ENCODE measurements at regions not wholly inside any gene's neighbourhood (a gene's known extent, or its start where the extent isn't known, plus 50 kb on each side); places are given as distances from the start of the nearest gene placed in this dataset.

- H3K4me3 ChIP-seq (ENCODE audit: low read depth, low read length): no peak overlapping the region
- peaks cover 3% of the 10 kb centered on the region; the same call in 1 of the 2 replicates for H3K27me3 ChIP-seq (ENCODE audit: insufficient read depth, low read length)
- H3K27ac ChIP-seq (ENCODE audit: low read depth, low read length): no peak overlapping the region
- H3K79me2 ChIP-seq (ENCODE audit: control insufficient read depth, insufficient read depth, low read length, unreplicated experiment): no peaks in the 10 kb centered on the region
- no peak overlapping the region for H2AFZ ChIP-seq (ENCODE audit: low read length, unreplicated experiment)
- no peaks in the 10 kb centered on the region for H3K4me1 ChIP-seq (ENCODE audit: control insufficient read depth, insufficient read depth, low read length, unreplicated experiment)
- no peaks in the 10 kb centered on the region for H3K36me3 ChIP-seq (ENCODE audit: insufficient read depth, low read length)
Measured at GRCh38 chr2:33652830-33653229, 53.7 kb upstream of the FAM98A start.

- Histone ChIP-seq H3K36me3 (ENCODE audit: insufficient read depth, low read length) (no peaks in the 10 kb centered on the region), H2AFZ (ENCODE audit: low read length, unreplicated experiment) (no peak overlapping the region), H3K79me2 (ENCODE audit: control insufficient read depth, insufficient read depth, low read length, unreplicated experiment) (no peaks in the 10 kb centered on the region), H3K27ac (ENCODE audit: low read depth, low read length) (no peak overlapping the region), H3K4me1 (ENCODE audit: control insufficient read depth, insufficient read depth, low read length, unreplicated experiment) (no peaks in the 10 kb centered on the region), H3K27me3 (ENCODE audit: insufficient read depth, low read length) (peaks cover 3% of the 10 kb centered on the region; the same call in 1 of the 2 replicates), H3K4me3 (ENCODE audit: low read depth, low read length) (no peak overlapping the region)
Measured at GRCh38 chr2:33650171-33650570, 51.1 kb upstream of the FAM98A start.
